HG03060 (cell line): ENCODE measurements at regions not wholly inside any gene's neighbourhood (a gene's known extent, or its start where the extent isn't known, plus 50 kb on each side); places are given as distances from the start of the nearest gene placed in this dataset.
A peak's percentile ranks its signal among the peaks of the same experiment; 100 is the strongest.
"Not testable (repeated sequence)": the region's sequence is repeated elsewhere in the genome, so short reads cannot be mapped to it uniquely, and the experiment has no call there.

Experiments
- ATAC-seq: cut with Tn5 transposase; IDR thresholded peaks from one replicate; pipeline ENCODE4 v1.9.1; 2021; ENCODE audit warnings: low read depth, moderate number of reproducible peaks; ENCODE audit not compliant: unreplicated experiment

- ATAC-seq, result no peak
Observed at GRCh38 chr13:75996582-75996981, 360.5 kb downstream of the LMO7 start.

DNA sequence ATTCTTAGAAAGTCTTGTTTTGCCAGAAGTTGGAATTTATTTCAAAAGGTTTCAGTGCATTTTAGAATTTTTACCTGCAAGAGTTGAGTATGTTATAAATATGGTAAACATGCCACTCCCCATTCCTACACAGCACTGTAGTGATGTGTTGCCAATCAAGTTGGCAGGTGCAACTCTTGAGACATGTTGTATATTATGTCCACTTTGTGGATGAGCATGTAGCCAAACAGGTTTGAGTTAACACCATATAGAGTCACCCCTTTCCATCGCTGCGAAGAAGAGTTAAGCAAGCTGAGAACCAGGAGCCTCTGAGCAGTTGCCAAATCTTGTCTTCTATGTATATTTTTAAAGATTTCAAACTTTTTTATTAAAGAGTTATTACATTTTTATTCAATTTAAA is 359.8 kb downstream of the LMO7 start:
- no peak for ATAC-seq

GRCh38 chr13:75993823-75994222 is 357.7 kb downstream of the LMO7 start:
- ATAC-seq, result no peak

DNA sequence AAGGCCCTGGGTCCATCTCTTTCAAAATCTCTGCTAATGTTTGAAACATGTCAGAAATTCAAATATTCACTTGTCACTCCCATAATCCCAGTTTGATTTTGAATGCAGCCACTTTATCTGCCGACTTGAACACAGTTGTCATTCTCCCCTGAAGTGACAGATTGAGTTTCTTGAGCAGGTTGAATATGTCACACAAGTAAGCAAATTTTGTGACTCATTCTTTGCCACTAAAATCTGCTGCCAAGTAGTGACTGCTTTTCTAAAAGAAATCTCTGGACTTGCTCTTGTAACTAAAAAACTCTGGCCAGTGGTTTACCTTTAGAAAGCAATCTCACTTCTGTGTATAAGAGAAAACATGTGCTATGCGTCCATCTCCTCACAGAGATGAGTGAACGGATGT is 357.1 kb downstream of the LMO7 start:
- no peak for ATAC-seq

GRCh38 chr13:75986818-75987217 is 350.7 kb downstream of the LMO7 start:
- peak; percentile 98 for ATAC-seq

DNA sequence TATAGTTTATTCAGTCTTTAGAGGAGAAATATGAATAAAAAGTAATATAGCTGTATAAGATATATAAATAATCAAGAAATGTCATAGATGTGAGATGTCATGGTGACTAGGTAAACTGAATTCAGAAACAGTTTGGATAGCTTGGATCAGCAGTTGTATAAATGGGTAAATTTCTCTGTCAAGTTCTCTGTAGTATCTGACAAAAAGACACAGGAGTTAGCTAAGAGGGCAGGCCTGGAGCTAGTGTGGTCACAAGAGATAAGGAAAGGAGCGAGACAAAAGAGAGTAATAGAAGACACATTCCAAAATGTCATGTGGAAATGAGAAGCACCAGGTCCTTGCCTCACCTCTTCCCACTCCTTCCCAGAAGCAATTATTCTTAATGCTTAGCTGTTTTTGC is 349.0 kb downstream of the LMO7 start:
- no peak for ATAC-seq

GRCh38 chr13:75978818-75979217 is 342.7 kb downstream of the LMO7 start:
- no peak for ATAC-seq

- no peak for ATAC-seq
Observed at GRCh38 chr13:75968103-75968838, 332.1 kb downstream of the LMO7 start.

GRCh38 chr13:75963302-75963701 is 327.2 kb downstream of the LMO7 start:
- no peak for ATAC-seq

DNA sequence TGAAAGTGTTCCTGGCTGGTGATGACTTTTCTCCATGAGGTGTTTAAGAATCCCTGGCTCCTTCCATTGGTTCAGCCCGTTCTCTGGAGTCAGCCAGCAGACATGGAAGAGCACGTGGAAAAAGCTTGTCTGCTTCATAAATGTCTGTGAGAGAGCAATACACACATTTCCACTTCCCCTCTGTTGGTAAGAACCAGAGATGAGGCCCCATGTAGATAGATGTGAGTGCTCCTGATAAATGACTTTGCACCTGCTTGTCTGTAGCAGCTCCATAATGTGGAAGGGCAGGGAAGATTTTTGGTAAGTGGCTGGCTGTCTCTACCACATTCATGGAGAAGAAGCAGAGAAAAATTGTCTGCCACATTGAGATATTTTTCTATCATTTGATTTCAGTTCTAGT is 325.8 kb downstream of the LMO7 start:
- no peak for ATAC-seq

- ATAC-seq, result peak; percentile 96
Observed at GRCh38 chr13:75960538-75960994, 324.4 kb downstream of the LMO7 start.

DNA sequence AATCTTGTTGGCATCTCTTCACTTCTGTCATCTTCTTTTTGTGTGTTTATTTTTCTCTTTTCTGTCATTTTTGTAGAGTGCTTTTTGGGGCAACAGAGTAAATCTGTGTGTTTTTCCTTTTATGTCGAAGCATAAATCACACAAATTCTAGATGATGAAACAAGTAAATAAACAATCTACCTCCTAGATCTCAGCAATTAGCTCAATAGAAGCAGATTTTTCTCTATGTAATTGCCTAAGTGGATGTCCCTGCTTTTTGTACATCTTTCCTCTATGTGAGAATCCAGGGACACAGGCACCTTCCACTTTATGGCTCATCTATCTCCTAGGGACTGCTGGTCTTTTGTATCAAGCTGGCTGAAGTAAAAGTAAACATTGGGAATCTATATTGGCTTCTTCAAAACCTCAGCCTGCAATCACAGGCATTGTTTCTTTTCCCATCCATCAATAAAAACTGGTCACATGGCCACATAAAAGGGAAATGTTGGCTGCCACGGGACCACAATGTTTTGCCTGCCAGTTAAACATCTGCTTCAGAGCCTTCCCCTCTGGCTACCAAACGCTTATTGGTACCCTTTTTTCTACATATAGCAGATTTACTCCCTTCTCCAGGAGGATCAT is 323.8 kb downstream of the LMO7 start:
- ATAC-seq, result no peak

- ATAC-seq, result not testable (repeated sequence)
Observed at GRCh38 chr13:75953589-75953988, 317.5 kb downstream of the LMO7 start.

DNA sequence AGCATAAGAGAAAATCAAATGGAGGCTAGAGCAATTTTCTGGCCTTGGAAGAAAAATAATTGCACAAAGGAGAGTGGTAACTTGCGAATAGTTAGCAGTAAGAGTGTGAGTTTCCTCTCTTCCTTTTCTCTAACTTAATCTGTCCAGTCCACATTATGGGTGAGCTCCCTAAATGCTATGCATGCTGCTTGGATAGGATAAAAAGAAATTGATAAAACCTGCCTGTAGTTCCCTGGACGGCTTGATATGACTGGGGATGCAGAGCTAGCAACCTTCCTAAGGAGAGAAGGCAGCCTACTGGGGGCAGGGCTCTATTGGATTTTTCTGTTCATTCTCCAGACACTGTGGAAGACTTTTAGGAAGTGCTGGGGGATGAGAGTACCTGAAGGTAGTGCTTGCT is 311.3 kb downstream of the LMO7 start:
- ATAC-seq, result no peak

- no peak for ATAC-seq
Observed at GRCh38 chr13:75946536-75947284, 310.6 kb downstream of the LMO7 start.

DNA sequence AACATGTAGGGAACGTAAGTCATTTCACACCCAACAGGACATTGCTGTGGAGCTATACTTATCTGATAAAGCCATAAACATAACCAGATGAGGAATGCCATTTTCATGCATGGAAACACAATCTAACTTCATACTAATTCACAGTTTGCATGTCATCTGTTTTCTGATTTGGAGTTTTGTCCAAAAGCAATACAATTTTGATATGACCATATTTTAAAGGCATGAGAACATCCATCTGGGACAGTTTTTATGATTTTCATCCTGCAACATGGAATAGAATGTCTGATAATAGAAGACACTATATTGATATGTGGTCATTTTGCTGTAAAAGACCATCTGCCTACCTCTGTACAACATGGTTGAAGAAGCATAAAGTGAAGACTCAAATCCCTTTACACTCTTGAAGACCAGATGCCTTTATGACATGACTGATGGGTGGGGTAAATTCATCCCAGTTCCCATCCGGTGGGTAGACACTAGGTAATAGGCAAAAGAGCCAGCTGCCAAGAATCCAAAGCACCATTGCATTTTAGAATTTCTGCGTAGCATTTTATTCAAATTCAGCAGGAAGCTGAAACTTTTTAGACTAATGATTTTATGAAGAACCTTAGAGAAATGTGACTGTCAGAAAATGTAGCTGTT is 309.8 kb downstream of the LMO7 start:
- ATAC-seq, result no peak

- ATAC-seq, result no peak
Observed at GRCh38 chr13:75938811-75939560, 302.9 kb downstream of the LMO7 start.

DNA sequence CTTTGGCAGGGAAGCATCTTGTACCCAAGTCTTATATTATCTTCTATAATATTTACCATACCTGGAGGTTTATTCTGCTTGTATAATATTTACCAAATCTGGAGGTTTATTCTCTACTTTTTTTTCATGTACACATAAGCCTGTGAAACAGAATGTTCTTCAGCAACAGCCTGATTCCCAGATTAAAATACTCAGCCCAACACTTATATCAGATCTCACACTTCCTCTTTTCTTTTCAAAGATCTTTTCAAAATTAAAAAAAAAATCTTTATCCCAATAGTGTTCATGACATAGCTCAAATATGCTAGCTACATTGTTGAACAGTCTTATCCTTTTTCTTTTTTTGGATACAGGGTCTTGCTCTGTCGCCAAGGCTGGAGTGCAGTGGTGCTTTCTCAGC is 300.7 kb downstream of the LMO7 start:
- ATAC-seq, result no peak

GRCh38 chr13:75935805-75936204 is 299.7 kb downstream of the LMO7 start:
- no peak for ATAC-seq

GRCh38 chr13:75934889-75935288 is 298.8 kb downstream of the LMO7 start:
- ATAC-seq, result no peak
